Mesenchymal stem cell (in vitro differentiated cells and primary cell): ENCODE measurements at regions not wholly inside any gene's neighbourhood (a gene's known extent, or its start where the extent isn't known, plus 50 kb on each side); places are given as distances from the start of the nearest gene placed in this dataset.
"Not testable (repeated sequence)": the region's sequence is repeated elsewhere in the genome, so short reads cannot be mapped to it uniquely, and the experiment has no call there.

Source experiments
- DNase-seq: peaks from one replicate; pipeline ENCODE4 v3.0.0-alpha.2; 2013
- H2AFZ ChIP-seq: one replicate; pipeline ENCODE4 v1.6.1; 2013; ENCODE audit warnings: low read depth, mild to moderate bottlenecking, control low read depth, inconsistent platforms, low read length, moderate library complexity
- H2AK5ac ChIP-seq: 2 replicates; pipeline ENCODE4 v1.6.1; 2013; ENCODE audit warnings: low read length, moderate library complexity, mild to moderate bottlenecking, inconsistent platforms; ENCODE audit not compliant: severe bottlenecking
- H2BK120ac ChIP-seq: one replicate; pipeline ENCODE4 v1.6.1; 2013; ENCODE audit warnings: low read depth, mild to moderate bottlenecking, inconsistent platforms, low read length, moderate library complexity
- H2BK12ac ChIP-seq, 2 experiments: one replicate each; pipeline ENCODE4 v1.6.1; 2013; ENCODE audit warnings: inconsistent platforms in 2 of 2, low read length in 2 of 2, mild to moderate bottlenecking in 2 of 2, moderate library complexity in 2 of 2, control low read depth in 1 of 2
- H2BK15ac ChIP-seq: one replicate; pipeline ENCODE4 v1.6.1; 2013; ENCODE audit warnings: mild to moderate bottlenecking, low read depth, inconsistent platforms; ENCODE audit not compliant: poor library complexity, severe bottlenecking
- H2BK5ac ChIP-seq: 2 replicates; pipeline ENCODE4 v1.6.1; 2013; ENCODE audit warnings: low read depth, mild to moderate bottlenecking, low read length, control low read depth, inconsistent platforms; ENCODE audit not compliant: poor library complexity, severe bottlenecking
- H3K14ac ChIP-seq, 2 experiments: one replicate each; pipeline ENCODE4 v1.6.1; 2013; ENCODE audit warnings: inconsistent platforms in 2 of 2, low read length in 2 of 2, control low read depth in 1 of 2, mild to moderate bottlenecking in 1 of 2, moderate library complexity in 1 of 2
- H3K18ac ChIP-seq, 2 experiments: one replicate each; pipeline ENCODE4 v1.6.1; 2013; ENCODE audit warnings: inconsistent platforms in 2 of 2, low read length in 2 of 2, control low read depth in 1 of 2, low read depth in 1 of 2, mild to moderate bottlenecking in 1 of 2
- H3K23ac ChIP-seq, 2 experiments: one replicate each; pipeline ENCODE4 v1.6.1; 2013; ENCODE audit warnings: inconsistent platforms in 2 of 2, low read length in 2 of 2, mild to moderate bottlenecking in 2 of 2, moderate library complexity in 2 of 2, control low read depth in 1 of 2
- H3K27ac ChIP-seq: 2 replicates; pipeline ENCODE4 v1.5.1; 2013; ENCODE audit warnings: mild to moderate bottlenecking, moderate library complexity, low read length, control low read depth, inconsistent platforms; ENCODE audit not compliant: poor library complexity, severe bottlenecking
- H3K27me3 ChIP-seq, 2 experiments: 2 replicates each; pipeline versions ENCODE4 v1.6.1 to v1.7.0; 2013; ENCODE audit warnings: low read length in 2 of 2, mild to moderate bottlenecking in 2 of 2, moderate library complexity in 2 of 2, control low read depth in 1 of 2, inconsistent platforms in 1 of 2; ENCODE audit not compliant: control insufficient read depth in 1 of 2, insufficient read depth in 1 of 2
- H3K36me3 ChIP-seq, 2 experiments: 2 replicates each; pipeline versions ENCODE4 v1.6.1 to v1.7.0; 2013; ENCODE audit warnings: low read length in 2 of 2, control low read depth in 1 of 2, inconsistent platforms in 1 of 2, low read depth in 1 of 2, mild to moderate bottlenecking in 1 of 2; ENCODE audit not compliant: insufficient read depth in 2 of 2, control insufficient read depth in 1 of 2
- H3K4ac ChIP-seq, 2 experiments: one replicate each; pipeline ENCODE4 v1.6.1; 2013; ENCODE audit warnings: inconsistent platforms in 2 of 2, low read length in 2 of 2, mild to moderate bottlenecking in 2 of 2, moderate library complexity in 2 of 2, control low read depth in 1 of 2, low read depth in 1 of 2
- H3K4me1 ChIP-seq: 2 replicates; pipeline ENCODE4 v1.6.1; 2013; ENCODE audit warnings: low read depth, low read length, control low read depth; ENCODE audit not compliant: control insufficient read depth, insufficient read depth
- H3K4me2 ChIP-seq: 2 replicates; pipeline ENCODE4 v1.6.1; 2013; ENCODE audit warnings: low read length, mild to moderate bottlenecking, inconsistent platforms; ENCODE audit not compliant: poor library complexity, severe bottlenecking
- H3K4me3 ChIP-seq, 2 experiments: 2 replicates each; pipeline versions ENCODE4 v1.5.1 to v1.7.0; 2013; ENCODE audit warnings: low read length in 2 of 2, mild to moderate bottlenecking in 2 of 2, control low read depth in 1 of 2, low read depth in 1 of 2; ENCODE audit not compliant: insufficient read depth in 1 of 2
- H3K79me1 ChIP-seq: replicated peaks from 2 replicates; pipeline ENCODE4 v1.6.1; 2013; ENCODE audit warnings: mild to moderate bottlenecking, control low read depth, low read length, inconsistent platforms; ENCODE audit not compliant: poor library complexity, severe bottlenecking
- H3K9ac ChIP-seq: 2 replicates; pipeline ENCODE4 v1.7.0; 2013; ENCODE audit warnings: mild to moderate bottlenecking, low read length, moderate library complexity
- H3K9me3 ChIP-seq: 2 replicates; pipeline ENCODE4 v1.7.0; 2013; ENCODE audit warnings: mild to moderate bottlenecking, low read length; ENCODE audit not compliant: control insufficient read depth
- H4K8ac ChIP-seq: one replicate; pipeline ENCODE4 v1.6.1; 2013; ENCODE audit warnings: inconsistent platforms, mild to moderate bottlenecking, low read length, moderate library complexity
- H4K91ac ChIP-seq: one replicate; pipeline ENCODE4 v1.6.1; 2013; ENCODE audit warnings: mild to moderate bottlenecking, low read length, inconsistent platforms
- WGBS: methylation state at CpG from one replicate; pipeline ENCODE4 v1.1.7; 2013; ENCODE audit warnings: mixed read lengths; 5-methylcytosine and 5-hydroxymethylcytosine counted together

- H2BK12ac ChIP-seq, result no peak overlapping the region
- peak; percentile 64 for DNase-seq
Measured at GRCh38 chr14:59055439-59056045, 132.9 kb upstream of the DAAM1 start.

GRCh38 chr14:59057551-59057950 lies 130.9 kb upstream of the DAAM1 start:
- Histone ChIP-seq H3K36me3 (no peaks in the 10 kb centered on the region), H3K4me1 (peaks cover 3% of the 10 kb centered on the region), H3K4ac (no peak overlapping the region), H3K18ac (no peak overlapping the region), H3K79me1 (no peaks in the 10 kb centered on the region), H2BK5ac (no peak overlapping the region), H4K8ac (no peak overlapping the region), H3K9ac (no peak overlapping the region), H2AK5ac (no peak overlapping the region), H2BK15ac (no peak overlapping the region), H3K9me3 (no peaks in the 10 kb centered on the region), H4K91ac (no peak overlapping the region), H3K23ac (no peak overlapping the region), H3K4me2 (no peak overlapping the region), H3K14ac (no peak overlapping the region), H3K4me3 (no peak overlapping the region), H2AFZ (no peak overlapping the region), H3K27ac (no peak overlapping the region), H3K27me3 (no peaks in the 10 kb centered on the region), H2BK12ac (no peak overlapping the region), H2BK120ac (no peak overlapping the region)
- 88% methylated on average over 2 of the region's 2 CpGs for WGBS
- DNase-seq, result no peak

More at GRCh38 chr14:59055439-59056045, 132.9 kb upstream of the DAAM1 start:
- Histone ChIP-seq H3K4me1 (no peaks in the 10 kb centered on the region), H2AFZ (no peak overlapping the region), H3K9me3 (no peaks in the 10 kb centered on the region), H3K4ac (no peak overlapping the region), H3K27me3 (peaks cover 0 to 2% of the 10 kb centered on the region in 2 experiments), H2BK5ac (no peak overlapping the region), H2BK15ac (no peak overlapping the region), H3K36me3 (no peaks in the 10 kb centered on the region), H3K18ac (no peak overlapping the region), H3K9ac (no peak overlapping the region), H4K91ac (no peak overlapping the region), H3K4me3 (no peak overlapping the region), H3K4me2 (no peak overlapping the region), H2BK120ac (no peak overlapping the region), H4K8ac (no peak overlapping the region), H3K23ac (no peak overlapping the region), H3K27ac (no peak overlapping the region), H3K14ac (no peak overlapping the region), H3K79me1 (no peaks in the 10 kb centered on the region), H2AK5ac (no peak overlapping the region)

DNA sequence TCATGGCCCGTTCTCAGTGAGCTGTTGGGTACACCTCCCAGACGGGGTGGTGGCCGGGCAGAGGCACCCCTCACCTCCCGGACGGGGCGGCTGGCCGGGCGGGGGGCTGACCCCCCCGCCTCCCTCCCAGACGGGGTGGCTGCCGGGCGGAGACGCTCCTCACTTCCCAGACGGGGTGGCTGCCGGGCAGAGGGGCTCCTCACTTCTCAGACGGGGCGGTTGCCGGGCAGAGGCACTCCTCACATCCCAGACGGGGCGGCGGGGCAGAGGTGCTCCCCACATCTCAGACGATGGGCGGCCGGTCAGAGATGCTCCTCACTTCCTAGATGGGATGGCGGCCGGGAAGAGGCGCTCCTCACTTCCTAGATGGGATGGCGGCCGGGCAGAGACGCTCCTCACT lies 129.7 kb upstream of the DAAM1 start:
- H3K23ac ChIP-seq, DNase-seq, H3K36me3 ChIP-seq, H4K91ac ChIP-seq, H3K14ac ChIP-seq, H3K4me1 ChIP-seq, H3K27ac ChIP-seq, H3K4me3 ChIP-seq, H2AK5ac ChIP-seq, H4K8ac ChIP-seq, H3K27me3 ChIP-seq, H2BK12ac ChIP-seq, H3K4me2 ChIP-seq, H3K79me1 ChIP-seq, H3K4ac ChIP-seq, H3K9ac ChIP-seq, H2BK120ac ChIP-seq, H2BK5ac ChIP-seq, H3K18ac ChIP-seq, H2BK15ac ChIP-seq, H2AFZ ChIP-seq: not testable (repeated sequence)
- WGBS, result 95% methylated on average over 10 of the region's 30 CpGs
- H3K9me3 ChIP-seq, result peaks cover 10% of the 10 kb centered on the region

DNA sequence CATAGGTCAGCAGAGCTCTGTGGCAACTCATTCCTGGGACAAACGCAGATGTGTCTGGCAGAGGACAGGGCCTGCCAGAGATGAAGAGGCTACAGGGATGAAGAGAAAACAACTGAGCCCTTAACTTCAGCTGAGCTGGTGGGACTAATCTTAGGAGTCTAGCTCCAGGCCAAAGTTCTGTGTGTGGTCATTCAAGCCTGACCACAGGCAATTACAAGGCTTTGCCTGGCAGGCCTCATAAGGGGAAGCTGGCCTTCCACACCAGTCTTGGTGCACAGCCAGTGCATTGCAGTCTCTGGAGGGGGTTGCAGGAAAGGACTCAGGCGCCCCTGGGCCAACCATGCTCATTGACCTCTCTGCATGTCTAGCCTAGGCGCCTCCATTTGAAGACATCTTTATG lies 127.6 kb upstream of the DAAM1 start:
- no peaks in the 10 kb centered on the region for H3K27me3 ChIP-seq
- H4K8ac ChIP-seq, result no peak overlapping the region
- H2BK5ac ChIP-seq, result no peak overlapping the region
- no peak overlapping the region for H3K9ac ChIP-seq
- H3K36me3 ChIP-seq, result no peaks in the 10 kb centered on the region
- WGBS, result 76% methylated on average over 3 of the region's 3 CpGs
- no peak overlapping the region for H2BK15ac ChIP-seq
- H2AFZ ChIP-seq, result no peak overlapping the region
- DNase-seq, result no peak
- H3K18ac ChIP-seq, result no peak overlapping the region
- peaks cover 23% of the 10 kb centered on the region for H3K9me3 ChIP-seq
- no peak overlapping the region for H2BK12ac ChIP-seq
- H3K4me2 ChIP-seq, result no peak overlapping the region
- no peak overlapping the region for H2AK5ac ChIP-seq
- H3K4me1 ChIP-seq, result peaks cover 3% of the 10 kb centered on the region
- no peak overlapping the region for H3K4me3 ChIP-seq
- H4K91ac ChIP-seq, result no peak overlapping the region
- H3K4ac ChIP-seq, result peak overlapping the region in 1 of 2 experiments; percentile 28
- H2BK120ac ChIP-seq, result no peak overlapping the region
- H3K14ac ChIP-seq, result no peak overlapping the region
- H3K23ac ChIP-seq, result no peak overlapping the region
- no peaks in the 10 kb centered on the region for H3K79me1 ChIP-seq
- no peak overlapping the region for H3K27ac ChIP-seq
